ENCODE measurements at regions not wholly inside any gene's neighbourhood (a gene's known extent, or its start where the extent isn't known, plus 50 kb on each side); places are given as distances from the start of the nearest gene placed in this dataset.
"Not testable (repeated sequence)": the region's sequence is repeated elsewhere in the genome, so short reads cannot be mapped to it uniquely, and the experiment has no call there.

- not testable (repeated sequence) for H3K36me3 ChIP-seq (ENCODE audit: insufficient read depth, low read length); H3K4me3 ChIP-seq (ENCODE audit: low read length); H2AFZ ChIP-seq (ENCODE audit: low read depth, low read length); H3K27me3 ChIP-seq (ENCODE audit: insufficient read depth, low read length); H3K4me1 ChIP-seq (ENCODE audit: insufficient read depth, low read length); H3K9me3 ChIP-seq (ENCODE audit: low read length)
These were observed 1100.1 kb downstream of the TMEM121 start for GRCh38 chr14:106626469-106626868.

GRCh38 chr14:106626942-106627588 is 1100.7 kb downstream of the TMEM121 start:
- H3K9me3 ChIP-seq (ENCODE audit: low read length); H2AFZ ChIP-seq (ENCODE audit: low read depth, low read length); H3K4me3 ChIP-seq (ENCODE audit: low read length); H3K4me1 ChIP-seq (ENCODE audit: insufficient read depth, low read length); H3K36me3 ChIP-seq (ENCODE audit: insufficient read depth, low read length); H3K27me3 ChIP-seq (ENCODE audit: insufficient read depth, low read length): not testable (repeated sequence)

GRCh38 chr14:106631879-106632278 is 1105.5 kb downstream of the TMEM121 start:
- Histone ChIP-seq H3K36me3 (ENCODE audit: insufficient read depth, low read length) (no peaks in the 10 kb centered on the region), H3K27me3 (ENCODE audit: insufficient read depth, low read length) (no peaks in the 10 kb centered on the region), H3K4me1 (ENCODE audit: insufficient read depth, low read length) (no peaks in the 10 kb centered on the region), H3K4me3 (ENCODE audit: low read length) (no peak overlapping the region), H2AFZ (ENCODE audit: low read depth, low read length) (no peak overlapping the region), H3K9me3 (ENCODE audit: low read length) (no peaks in the 10 kb centered on the region)

- Histone ChIP-seq H3K4me3 (ENCODE audit: low read length) (no peak overlapping the region), H3K36me3 (ENCODE audit: insufficient read depth, low read length) (no peaks in the 10 kb centered on the region), H3K4me1 (ENCODE audit: insufficient read depth, low read length) (no peaks in the 10 kb centered on the region), H2AFZ (ENCODE audit: low read depth, low read length) (no peak overlapping the region), H3K9me3 (ENCODE audit: low read length) (no peaks in the 10 kb centered on the region), H3K27me3 (ENCODE audit: insufficient read depth, low read length) (no peaks in the 10 kb centered on the region)
These were observed 1107.3 kb downstream of the TMEM121 start for GRCh38 chr14:106633721-106634120.

GRCh38 chr14:106635569-106635968 is 1109.2 kb downstream of the TMEM121 start:
- H2AFZ ChIP-seq (ENCODE audit: low read depth, low read length): no peak overlapping the region
- H3K4me3 ChIP-seq (ENCODE audit: low read length): no peak overlapping the region
- no peaks in the 10 kb centered on the region for H3K4me1 ChIP-seq (ENCODE audit: insufficient read depth, low read length)
- no peaks in the 10 kb centered on the region for H3K9me3 ChIP-seq (ENCODE audit: low read length)
- no peaks in the 10 kb centered on the region for H3K27me3 ChIP-seq (ENCODE audit: insufficient read depth, low read length)
- H3K36me3 ChIP-seq (ENCODE audit: insufficient read depth, low read length): no peaks in the 10 kb centered on the region

GRCh38 chr14:106638786-106639452 is 1112.5 kb downstream of the TMEM121 start:
- not testable (repeated sequence) for H3K36me3 ChIP-seq (ENCODE audit: insufficient read depth, low read length); H3K4me1 ChIP-seq (ENCODE audit: insufficient read depth, low read length); H3K9me3 ChIP-seq (ENCODE audit: low read length); H2AFZ ChIP-seq (ENCODE audit: low read depth, low read length); H3K27me3 ChIP-seq (ENCODE audit: insufficient read depth, low read length); H3K4me3 ChIP-seq (ENCODE audit: low read length)

GRCh38 chr14:106642090-106642489 is 1115.7 kb downstream of the TMEM121 start:
- Histone ChIP-seq H2AFZ (ENCODE audit: low read depth, low read length) (no peak overlapping the region), H3K4me1 (ENCODE audit: insufficient read depth, low read length) (no peaks in the 10 kb centered on the region), H3K27me3 (ENCODE audit: insufficient read depth, low read length) (no peaks in the 10 kb centered on the region), H3K4me3 (ENCODE audit: low read length) (no peak overlapping the region), H3K9me3 (ENCODE audit: low read length) (no peaks in the 10 kb centered on the region), H3K36me3 (ENCODE audit: insufficient read depth, low read length) (no peaks in the 10 kb centered on the region)

GRCh38 chr14:106642971-106643370 is 1116.6 kb downstream of the TMEM121 start:
- H3K9me3 ChIP-seq (ENCODE audit: low read length); H3K36me3 ChIP-seq (ENCODE audit: insufficient read depth, low read length); H2AFZ ChIP-seq (ENCODE audit: low read depth, low read length); H3K4me1 ChIP-seq (ENCODE audit: insufficient read depth, low read length); H3K4me3 ChIP-seq (ENCODE audit: low read length); H3K27me3 ChIP-seq (ENCODE audit: insufficient read depth, low read length): not testable (repeated sequence)

GRCh38 chr14:106648874-106649273 is 1122.5 kb downstream of the TMEM121 start:
- H3K36me3 ChIP-seq (ENCODE audit: insufficient read depth, low read length); H3K27me3 ChIP-seq (ENCODE audit: insufficient read depth, low read length); H2AFZ ChIP-seq (ENCODE audit: low read depth, low read length); H3K4me1 ChIP-seq (ENCODE audit: insufficient read depth, low read length); H3K4me3 ChIP-seq (ENCODE audit: low read length); H3K9me3 ChIP-seq (ENCODE audit: low read length): not testable (repeated sequence)

GRCh38 chr14:106651016-106651415 is 1124.6 kb downstream of the TMEM121 start:
- Histone ChIP-seq H2AFZ (ENCODE audit: low read depth, low read length) (no peak overlapping the region), H3K27me3 (ENCODE audit: insufficient read depth, low read length) (no peaks in the 10 kb centered on the region), H3K4me3 (ENCODE audit: low read length) (no peak overlapping the region), H3K9me3 (ENCODE audit: low read length) (no peaks in the 10 kb centered on the region), H3K36me3 (ENCODE audit: insufficient read depth, low read length) (no peaks in the 10 kb centered on the region), H3K4me1 (ENCODE audit: insufficient read depth, low read length) (no peaks in the 10 kb centered on the region)

GRCh38 chr14:106652494-106652893 is 1126.1 kb downstream of the TMEM121 start:
- no peak overlapping the region for H3K4me3 ChIP-seq (ENCODE audit: low read length)
- H3K9me3 ChIP-seq (ENCODE audit: low read length): no peaks in the 10 kb centered on the region
- H3K36me3 ChIP-seq (ENCODE audit: insufficient read depth, low read length): no peaks in the 10 kb centered on the region
- no peak overlapping the region for H2AFZ ChIP-seq (ENCODE audit: low read depth, low read length)
- no peaks in the 10 kb centered on the region for H3K27me3 ChIP-seq (ENCODE audit: insufficient read depth, low read length)
- no peaks in the 10 kb centered on the region for H3K4me1 ChIP-seq (ENCODE audit: insufficient read depth, low read length)

GRCh38 chr14:106657460-106657859 is 1131.1 kb downstream of the TMEM121 start:
- Histone ChIP-seq H3K36me3 (ENCODE audit: insufficient read depth, low read length) (no peaks in the 10 kb centered on the region), H2AFZ (ENCODE audit: low read depth, low read length) (no peak overlapping the region), H3K4me1 (ENCODE audit: insufficient read depth, low read length) (no peaks in the 10 kb centered on the region), H3K27me3 (ENCODE audit: insufficient read depth, low read length) (no peaks in the 10 kb centered on the region), H3K4me3 (ENCODE audit: low read length) (no peak overlapping the region), H3K9me3 (ENCODE audit: low read length) (no peaks in the 10 kb centered on the region)

GRCh38 chr14:106658066-106658860 is 1131.9 kb downstream of the TMEM121 start:
- not testable (repeated sequence) for H3K4me3 ChIP-seq (ENCODE audit: low read length); H3K27me3 ChIP-seq (ENCODE audit: insufficient read depth, low read length); H3K4me1 ChIP-seq (ENCODE audit: insufficient read depth, low read length); H3K9me3 ChIP-seq (ENCODE audit: low read length); H2AFZ ChIP-seq (ENCODE audit: low read depth, low read length); H3K36me3 ChIP-seq (ENCODE audit: insufficient read depth, low read length)

Measured in neuron (in vitro differentiated cells).